Heart left ventricle (tissue), 16 donors: ENCODE measurements at regions not wholly inside any gene's neighbourhood (a gene's known extent, or its start where the extent isn't known, plus 50 kb on each side); places are given as distances from the start of the nearest gene placed in this dataset.

Source experiments
- ATAC-seq, 4 donors: fragments of 200-7000 bp; cut with Tn5 transposase; one replicate each; pipeline ENCODE4 v1.9.1; 2020 to 2022; ENCODE audit warnings: moderate library complexity in 4 of 4, mild to moderate bottlenecking in 3 of 4, moderate number of reproducible peaks in 1 of 4
- DNase-seq, 5 donors: peaks; one replicate each; pipeline ENCODE4 v3.0.0-alpha.2; 2020
- H3K27ac ChIP-seq, 12 donors: fragments of 200-600 bp; sonication (generic) in 4 of 12; one replicate each; pipeline versions ENCODE4 v1.5.0 to v1.8.0; 2016 to 2022; ENCODE audit warnings: mild to moderate bottlenecking in 2 of 12
- H3K27me3 ChIP-seq, 9 donors: fragments of 200-600 bp; sonication (generic) in 2 of 9; one replicate each; pipeline versions ENCODE4 v1.5.1 to v1.8.0; 2016 to 2022; ENCODE audit warnings: mild to moderate bottlenecking in 3 of 9
- H3K36me3 ChIP-seq, 9 donors: fragments of 200-600 bp; sonication (generic) in 2 of 9; one replicate each; pipeline versions ENCODE4 v1.5.0 to v1.8.0; 2018 to 2022; ENCODE audit warnings: mild to moderate bottlenecking in 2 of 9
- H3K4me1 ChIP-seq, 12 donors: fragments of 200-600 bp; sonication (generic) in 4 of 12; one replicate each; pipeline versions ENCODE4 v1.5.0 to v1.8.0; 2016 to 2022; ENCODE audit warnings: mild to moderate bottlenecking in 3 of 12
- H3K4me3 ChIP-seq, 12 donors: fragments of 200-600 bp; sonication (generic) in 4 of 12; one replicate each; pipeline versions ENCODE4 v1.5.0 to v1.8.0; 2017 to 2022; ENCODE audit warnings: mild to moderate bottlenecking in 9 of 12, moderate library complexity in 4 of 12
- H3K9me3 ChIP-seq, 12 donors: fragments of 200-600 bp; sonication (generic) in 4 of 12; one replicate each; pipeline versions ENCODE4 v1.5.0 to v1.8.0; 2016 to 2022; ENCODE audit warnings: mild to moderate bottlenecking in 1 of 12
- CTCF ChIP-seq, 12 donors: fragments of 200-600 bp; sonication (generic) in 4 of 12; IDR thresholded peaks; one replicate each; pipeline versions ENCODE4 v1.5.0 to v1.8.0; 2018 to 2022; ENCODE audit warnings: antibody characterized with exemption in 12 of 12, mild to moderate bottlenecking in 5 of 12
- POLR2A ChIP-seq, 2 donors: fragments of 450-650 bp; IDR thresholded peaks; one replicate each; pipeline ENCODE4 v1.6.1; 2017; ENCODE audit warnings: antibody characterized with exemption in 2 of 2, mild to moderate bottlenecking in 2 of 2, moderate library complexity in 2 of 2
- WGBS, 4 donors: extraction: QIAGEN DNeasy Blood & Tissue Kit in 2 of 4; methylation state at CpG; one replicate each; pipeline versions ENCODE4 v1.1.5 to v1.1.7; 2013 to 2018; 5-methylcytosine and 5-hydroxymethylcytosine counted together
- intact Hi-C, 10 donors: fragments of 100-400 bp; cut with DNase I; formaldehyde crosslinking; loops; one replicate each; pipeline versions ENCODE4 v1.11.1 to v1.14.2; 2022
- donor health status: ischemic (EF 13 %, LVEDD 7.1; RV severe dilation, severe dysfunction).
- donor health status: healthy with polysubstance abuse.
- donor health status: DM: no; HTN: yes; CAD: no.
- donor health status: DM: no; HTN: no; CAD: no.
- donor health status: ischemic (EF 25% LVEDD 6.9; RV normal size, moderate dysfunction).
- donor health status: ischemic (EF 25% LVEDD 5.7; RV mildly dilated, moderate dysfunction).
- donor health status: healthy.
- donor health status: DM: yes; HTN: yes; CAD: no.
- donor health status: ischemic (EF 35%, LVEDD 5.7; RV mildly dilated, moderate dysfunction).
- donor health status: nonischemic (EF 11% LVEDD 7.7; RV severe dilation, severe dysfunction).
- donor health status: DM: yes; HTN: yes; CAD: no.
- donor health status: PGD.
- donor health status: ischemic (EF 29% LVEDD 5.4; RV normal size, mild dysfunction).
- donor health status: nonischemic (EF 23%, LVEDD 6.1; RV moderate dilation, normal function).

- Histone ChIP-seq H3K27ac (no peak overlapping the region), H3K9me3 (peaks cover 0 to 3% (median 0%) of the 10 kb centered on the region in 12 donors), H3K36me3 (no peaks in the 10 kb centered on the region), H3K4me1 (no peaks in the 10 kb centered on the region), H3K27me3 (peaks cover 0 to 25% (median 0%) of the 10 kb centered on the region in 9 donors), H3K4me3 (no peak overlapping the region)
- TF ChIP-seq POLR2A (IDR thresholded peaks at IDR 0.05) (no peak), CTCF (IDR thresholded peaks at IDR 0.05) (no peak)
- intact Hi-C loops, result no loop called here
- DNase-seq, result no peak
- 46 to 75% (median 70%) methylated on average over 3 to 10 of the region's 10 CpGs for WGBS, 4 donors
- no peak for ATAC-seq
Measured at GRCh38 chr10:131700506-131700905, 200.3 kb upstream of the PPP2R2D start.

GRCh38 chr10:131701131-131701947 lies 199.5 kb upstream of the PPP2R2D start:
- Histone ChIP-seq H3K27ac (no peak overlapping the region), H3K27me3 (peaks cover 0 to 25% (median 0%) of the 10 kb centered on the region in 9 donors), H3K4me1 (no peaks in the 10 kb centered on the region), H3K9me3 (peaks cover 0 to 4% (median under 1%) of the 10 kb centered on the region in 12 donors), H3K36me3 (no peaks in the 10 kb centered on the region), H3K4me3 (no peak overlapping the region)
- DNase-seq (no peak), ATAC-seq (no peak)
- WGBS, 4 donors, result 72 to 78% (median 75%) methylated on average over 11 to 15 of the region's 15 CpGs
- intact Hi-C loops, result no loop called here
- no peak for TF ChIP-seq POLR2A (IDR thresholded peaks at IDR 0.05)
- no peak for TF ChIP-seq CTCF (IDR thresholded peaks at IDR 0.05)

GRCh38 chr10:131702531-131703356 lies 198.1 kb upstream of the PPP2R2D start:
- WGBS, 4 donors, result 76 to 81% (median 77%) methylated on average over 22 to 23 of the region's 23 CpGs
- no peak overlapping the region for H3K27ac ChIP-seq
- TF ChIP-seq CTCF (IDR thresholded peaks at IDR 0.05) (no peak), POLR2A (IDR thresholded peaks at IDR 0.05) (no peak)
- ATAC-seq (no peak), DNase-seq (no peak)
- H3K9me3 ChIP-seq, result peaks cover 0 to 16% (median 2%) of the 10 kb centered on the region in 12 donors
- intact Hi-C loops, result no loop called here
- no peaks in the 10 kb centered on the region for H3K4me1 ChIP-seq
- H3K27me3 ChIP-seq, result peaks cover 0 to 25% (median 0%) of the 10 kb centered on the region in 9 donors
- no peaks in the 10 kb centered on the region for H3K36me3 ChIP-seq
- H3K4me3 ChIP-seq, result no peak overlapping the region

GRCh38 chr10:131703541-131703940 lies 197.3 kb upstream of the PPP2R2D start:
- H3K4me3 ChIP-seq, result no peak overlapping the region
- H3K27ac ChIP-seq, result no peak overlapping the region
- intact Hi-C loops, result no loop called here
- no peaks in the 10 kb centered on the region for H3K36me3 ChIP-seq
- no peak for TF ChIP-seq POLR2A (IDR thresholded peaks at IDR 0.05)
- TF ChIP-seq CTCF (IDR thresholded peaks at IDR 0.05), result no peak
- peaks cover 0 to 16% (median 2%) of the 10 kb centered on the region in 12 donors for H3K9me3 ChIP-seq
- DNase-seq (no peak), ATAC-seq (no peak)
- 77 to 79% (median 78%) methylated on average over 7 to 8 of the region's 8 CpGs for WGBS, 4 donors
- H3K27me3 ChIP-seq, result peaks cover 0 to 25% (median 0%) of the 10 kb centered on the region in 9 donors
- H3K4me1 ChIP-seq, result no peaks in the 10 kb centered on the region
